ENCODE measurements at regions not wholly inside any gene's neighbourhood (a gene's known extent, or its start where the extent isn't known, plus 50 kb on each side); places are given as distances from the start of the nearest gene placed in this dataset.

GRCh38 chr18:79597831-79598632 is 81.6 kb upstream of the CTDP1 start:
- TF ChIP-seq REST (IDR thresholded peaks at IDR 0.05) (no peak), CTCF (IDR thresholded peaks at IDR 0.05; ENCODE audit: low read depth, low read length, missing input control) (no peak), NR2F2 (IDR thresholded peaks at IDR 0.05) (no peak), ZBTB33 (IDR thresholded peaks at IDR 0.05) (no peak)
- no peak overlapping the region for H3K4me3 ChIP-seq (ENCODE audit: low read depth in 1 of 3, low read length in 3 of 3)
- H3K27me3 ChIP-seq (ENCODE audit: control insufficient read depth in 4 of 4, insufficient read depth in 4 of 4, low read length in 3 of 4), result peaks cover 0 to 7% (median 0%) of the 10 kb centered on the region in 4 donors
- H3K27ac ChIP-seq (ENCODE audit: low read depth in 1 of 2, low read length in 2 of 2), result no peak overlapping the region
- no peak for DNase-seq (ENCODE audit: low spot score)
- 78% methylated on average over 38 of the region's 38 CpGs for WGBS
- H3K9ac ChIP-seq (ENCODE audit: low read depth in 1 of 2, low read length in 2 of 2), result no peak overlapping the region
- H3K9me3 ChIP-seq (ENCODE audit: control insufficient read depth in 4 of 4, low read length in 3 of 4), result peaks cover 0 to 4% (median 0%) of the 10 kb centered on the region in 4 donors
- no peaks in the 10 kb centered on the region for H3K4me1 ChIP-seq (ENCODE audit: control insufficient read depth in 4 of 4, insufficient read depth in 4 of 4, low read length in 3 of 4)
- no peaks in the 10 kb centered on the region for H3K36me3 ChIP-seq (ENCODE audit: control insufficient read depth in 4 of 4, insufficient read depth in 3 of 4, low read depth in 1 of 4, low read length in 3 of 4)

GRCh38 chr18:79598633-79599175 is 80.9 kb upstream of the CTDP1 start:
- H3K4me1 ChIP-seq (ENCODE audit: control insufficient read depth in 4 of 4, insufficient read depth in 4 of 4, low read length in 3 of 4), result no peaks in the 10 kb centered on the region
- no peak overlapping the region for H3K4me3 ChIP-seq (ENCODE audit: low read depth in 1 of 3, low read length in 3 of 3)
- H3K36me3 ChIP-seq (ENCODE audit: control insufficient read depth in 4 of 4, insufficient read depth in 3 of 4, low read depth in 1 of 4, low read length in 3 of 4), result no peaks in the 10 kb centered on the region
- no peak overlapping the region for H3K27ac ChIP-seq (ENCODE audit: low read depth in 1 of 2, low read length in 2 of 2)
- peaks cover 0 to 4% (median 0%) of the 10 kb centered on the region in 4 donors for H3K9me3 ChIP-seq (ENCODE audit: control insufficient read depth in 4 of 4, low read length in 3 of 4)
- 74% methylated on average over 20 of the region's 20 CpGs for WGBS
- peaks cover 0 to 7% (median 0%) of the 10 kb centered on the region in 4 donors for H3K27me3 ChIP-seq (ENCODE audit: control insufficient read depth in 4 of 4, insufficient read depth in 4 of 4, low read length in 3 of 4)
- H3K9ac ChIP-seq (ENCODE audit: low read depth in 1 of 2, low read length in 2 of 2), result no peak overlapping the region
- DNase-seq (ENCODE audit: low spot score), result no peak
- TF ChIP-seq HNF4G (IDR thresholded peaks at IDR 0.05) (no peak), FOXA1 (IDR thresholded peaks at IDR 0.05) (no peak), SP1 (IDR thresholded peaks at IDR 0.05) (no peak), JUND (IDR thresholded peaks at IDR 0.05) (no peak), ZBTB33 (IDR thresholded peaks at IDR 0.05) (no peak), FOXA2 (IDR thresholded peaks at IDR 0.05) (no peak), REST (IDR thresholded peaks at IDR 0.05) (no peak), ATF3 (IDR thresholded peaks at IDR 0.05) (no peak), EGR1 (IDR thresholded peaks at IDR 0.05; ENCODE audit: low read depth in 2 of 2) (no peak), GABPA (IDR thresholded peaks at IDR 0.05 in 1 of 2, conservative IDR thresholded peaks at IDR 0.05 in 1 of 2) (no peak), RXRA (IDR thresholded peaks at IDR 0.05) (no peak), TAF1 (conservative IDR thresholded peaks at IDR 0.05) (no peak), HNF4A (conservative IDR thresholded peaks at IDR 0.05) (no peak)

Measured in liver (tissue), 8 donors.